ENCODE measurements at regions not wholly inside any gene's neighbourhood (a gene's known extent, or its start where the extent isn't known, plus 50 kb on each side); places are given as distances from the start of the nearest gene placed in this dataset.
"Not testable (repeated sequence)": the region's sequence is repeated elsewhere in the genome, so short reads cannot be mapped to it uniquely, and the experiment has no call there.

GRCh38 chr2:207337234-207338219, 171.8 kb upstream of the KLF7 start:
- Histone ChIP-seq H3K27me3 (ENCODE audit: control insufficient read depth, insufficient read depth, low read length) (no peaks in the 10 kb centered on the region), H3K36me3 (ENCODE audit: control insufficient read depth, insufficient read depth, low read length) (no peaks in the 10 kb centered on the region), H3K4me3 (ENCODE audit: low read depth, low read length) (no peak overlapping the region)
- peak; percentile 53 for DNase-seq (ENCODE audit: low read depth)
- TF ChIP-seq CTCF (IDR thresholded peaks at IDR 0.05; ENCODE audit: insufficient read depth, low read length, poor library complexity, severe bottlenecking) = no peak

GRCh38 chr2:207338220-207338607, 172.5 kb upstream of the KLF7 start:
- Histone ChIP-seq H3K4me3 (ENCODE audit: low read depth, low read length) (no peak overlapping the region), H3K27me3 (ENCODE audit: control insufficient read depth, insufficient read depth, low read length) (no peaks in the 10 kb centered on the region), H3K36me3 (ENCODE audit: control insufficient read depth, insufficient read depth, low read length) (no peaks in the 10 kb centered on the region)
- TF ChIP-seq CTCF (IDR thresholded peaks at IDR 0.05; ENCODE audit: insufficient read depth, low read length, poor library complexity, severe bottlenecking) = no peak
- DNase-seq (ENCODE audit: low read depth) = no peak

GRCh38 chr2:207338610-207339009, 172.9 kb upstream of the KLF7 start:
- H3K27me3 ChIP-seq (ENCODE audit: control insufficient read depth, insufficient read depth, low read length) = no peaks in the 10 kb centered on the region
- TF ChIP-seq CTCF (IDR thresholded peaks at IDR 0.05; ENCODE audit: insufficient read depth, low read length, poor library complexity, severe bottlenecking) = no peak
- no peaks in the 10 kb centered on the region for H3K36me3 ChIP-seq (ENCODE audit: control insufficient read depth, insufficient read depth, low read length)
- no peak overlapping the region for H3K4me3 ChIP-seq (ENCODE audit: low read depth, low read length)
- no peak for DNase-seq (ENCODE audit: low read depth)

- Histone ChIP-seq H3K4me3 (ENCODE audit: low read depth, low read length) (no peak overlapping the region), H3K27me3 (ENCODE audit: control insufficient read depth, insufficient read depth, low read length) (no peaks in the 10 kb centered on the region), H3K36me3 (ENCODE audit: control insufficient read depth, insufficient read depth, low read length) (no peaks in the 10 kb centered on the region)
- no peak for TF ChIP-seq CTCF (IDR thresholded peaks at IDR 0.05; ENCODE audit: insufficient read depth, low read length, poor library complexity, severe bottlenecking)
- DNase-seq (ENCODE audit: low read depth) = no peak
These were observed 175.5 kb upstream of the KLF7 start for GRCh38 chr2:207341112-207341750.

GRCh38 chr2:207341804-207342203, 176.1 kb upstream of the KLF7 start:
- no peak for TF ChIP-seq CTCF (IDR thresholded peaks at IDR 0.05; ENCODE audit: insufficient read depth, low read length, poor library complexity, severe bottlenecking)
- Histone ChIP-seq H3K27me3 (ENCODE audit: control insufficient read depth, insufficient read depth, low read length) (no peaks in the 10 kb centered on the region), H3K36me3 (ENCODE audit: control insufficient read depth, insufficient read depth, low read length) (no peaks in the 10 kb centered on the region), H3K4me3 (ENCODE audit: low read depth, low read length) (no peak overlapping the region)
- no peak for DNase-seq (ENCODE audit: low read depth)

GRCh38 chr2:207344596-207345394, 179.0 kb upstream of the KLF7 start:
- not testable (repeated sequence) for H3K4me3 ChIP-seq (ENCODE audit: low read depth, low read length); H3K27me3 ChIP-seq (ENCODE audit: control insufficient read depth, insufficient read depth, low read length); DNase-seq (ENCODE audit: low read depth); H3K36me3 ChIP-seq (ENCODE audit: control insufficient read depth, insufficient read depth, low read length)

Measured in kidney epithelial cell (primary cell).